MM.1S (cell line): ENCODE measurements at regions not wholly inside any gene's neighbourhood (a gene's known extent, or its start where the extent isn't known, plus 50 kb on each side); places are given as distances from the start of the nearest gene placed in this dataset.

Experiments used
- DNase-seq: peaks from one replicate; pipeline ENCODE4 v3.0.0-alpha.2; 2015
- H2AFZ ChIP-seq: fragments of 300-600 bp; sonication (generic); 2 replicates; pipeline ENCODE4 v1.6.0; 2016; ENCODE audit warnings: antibody characterized with exemption, low read length
- H3F3A ChIP-seq: fragments of 300-600 bp; sonication (generic); 2 replicates; pipeline ENCODE4 v1.6.1; 2016; ENCODE audit warnings: mild to moderate bottlenecking, antibody characterized with exemption, low read length, moderate library complexity, mixed read lengths; ENCODE audit not compliant: insufficient read depth
- H3K27ac ChIP-seq: fragments of 300-600 bp; sonication (generic); 2 replicates; pipeline ENCODE4 v1.5.1; 2016; ENCODE audit warnings: mild to moderate bottlenecking, low read length
- H3K27me3 ChIP-seq: fragments of 300-600 bp; sonication (generic); replicated peaks from 2 replicates; pipeline ENCODE4 v1.6.0; 2016; ENCODE audit warnings: low read length; ENCODE audit not compliant: insufficient read depth
- H3K36me3 ChIP-seq: fragments of 300-600 bp; sonication (generic); replicated peaks from 2 replicates; pipeline ENCODE4 v1.6.1; 2016; ENCODE audit warnings: mild to moderate bottlenecking, low read length, mixed read lengths; ENCODE audit not compliant: insufficient read depth
- H3K4me1 ChIP-seq: fragments of 300-600 bp; sonication (generic); 2 replicates; pipeline ENCODE4 v1.6.1; 2016; ENCODE audit warnings: low read length, mixed read lengths
- H3K4me2 ChIP-seq: fragments of 300-600 bp; sonication (generic); 2 replicates; pipeline ENCODE4 v1.6.0; 2016; ENCODE audit warnings: low read depth, low read length
- H3K4me3 ChIP-seq: fragments of 300-600 bp; sonication (generic); 2 replicates; pipeline ENCODE4 v1.5.1; 2016; ENCODE audit warnings: low read length, mixed read lengths
- H3K79me2 ChIP-seq: fragments of 300-600 bp; sonication (generic); 2 replicates; pipeline ENCODE4 v1.6.1; 2016; ENCODE audit warnings: mixed run types, low read length, mixed read lengths
- H3K9ac ChIP-seq: fragments of 300-600 bp; sonication (generic); 2 replicates; pipeline ENCODE4 v1.6.1; 2016; ENCODE audit warnings: low read length, mixed read lengths
- H3K9me2 ChIP-seq: fragments of 300-600 bp; sonication (generic); replicated peaks from 2 replicates; pipeline ENCODE4 v1.6.1; 2016; ENCODE audit warnings: mild to moderate bottlenecking, low read length, mixed read lengths; ENCODE audit not compliant: insufficient read depth
- H3K9me3 ChIP-seq: fragments of 300-600 bp; sonication (generic); replicated peaks from 2 replicates; pipeline ENCODE4 v1.6.1; 2016; ENCODE audit warnings: mild to moderate bottlenecking, low read length, mixed read lengths; ENCODE audit not compliant: insufficient read depth
- H4K20me1 ChIP-seq: fragments of 300-600 bp; sonication (generic); 2 replicates; pipeline ENCODE4 v1.6.1; 2016; ENCODE audit warnings: mild to moderate bottlenecking, low read length, moderate library complexity, mixed read lengths; ENCODE audit not compliant: insufficient read depth
- EZH2 ChIP-seq: fragments of 300-600 bp; sonication (generic); optimal IDR thresholded peaks from 2 replicates; pipeline ENCODE3; 2017; ENCODE audit warnings: low read depth, mild to moderate bottlenecking, antibody characterized with exemption, low read length, mixed read lengths
- EZH2phosphoT487 ChIP-seq: fragments of 300-600 bp; sonication (generic); IDR thresholded peaks from 2 replicates; pipeline ENCODE4 v1.6.1; 2018; ENCODE audit warnings: antibody characterized with exemption, low read length
- TF ChIP-seq, protein P1 (sequence below): fragments of 300-600 bp; sonication (generic); IDR thresholded peaks from 2 replicates; pipeline ENCODE4 v1.5.1; 2016; ENCODE audit warnings: antibody characterized with exemption, low read length, mixed read lengths

DNA sequence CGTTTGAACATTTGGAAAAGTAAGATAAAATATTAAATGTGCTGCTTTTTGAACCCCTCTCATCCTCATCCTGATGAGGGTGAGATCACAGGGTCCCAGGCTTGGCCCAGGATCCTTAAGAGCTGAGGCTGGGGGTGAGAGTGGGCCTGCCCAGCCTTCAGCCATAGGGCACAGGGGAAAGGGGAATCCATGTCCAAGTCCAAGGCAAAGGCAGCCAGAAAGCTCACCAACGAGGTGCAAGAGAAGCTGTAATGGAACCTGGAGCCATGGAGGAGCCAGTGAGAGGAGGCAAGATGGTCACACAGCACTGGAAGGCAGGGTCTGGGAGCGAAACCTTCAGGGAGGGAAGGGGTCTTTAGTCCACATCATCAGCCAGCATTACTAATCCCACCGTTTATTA lies 191.9 kb downstream of the RRAGC start:
- Histone ChIP-seq H3K36me3 (no peaks in the 10 kb centered on the region), H4K20me1 (no peaks in the 10 kb centered on the region), H3K9me3 (no peaks in the 10 kb centered on the region), H3F3A (no peaks in the 10 kb centered on the region), H3K9me2 (no peaks in the 10 kb centered on the region), H2AFZ (no peak overlapping the region), H3K27me3 (no peaks in the 10 kb centered on the region), H3K4me2 (no peak overlapping the region), H3K27ac (no peak overlapping the region), H3K79me2 (no peaks in the 10 kb centered on the region), H3K4me1 (no peaks in the 10 kb centered on the region), H3K9ac (no peak overlapping the region), H3K4me3 (no peak overlapping the region)
- no peak for DNase-seq
- TF ChIP-seq, protein P1, sequence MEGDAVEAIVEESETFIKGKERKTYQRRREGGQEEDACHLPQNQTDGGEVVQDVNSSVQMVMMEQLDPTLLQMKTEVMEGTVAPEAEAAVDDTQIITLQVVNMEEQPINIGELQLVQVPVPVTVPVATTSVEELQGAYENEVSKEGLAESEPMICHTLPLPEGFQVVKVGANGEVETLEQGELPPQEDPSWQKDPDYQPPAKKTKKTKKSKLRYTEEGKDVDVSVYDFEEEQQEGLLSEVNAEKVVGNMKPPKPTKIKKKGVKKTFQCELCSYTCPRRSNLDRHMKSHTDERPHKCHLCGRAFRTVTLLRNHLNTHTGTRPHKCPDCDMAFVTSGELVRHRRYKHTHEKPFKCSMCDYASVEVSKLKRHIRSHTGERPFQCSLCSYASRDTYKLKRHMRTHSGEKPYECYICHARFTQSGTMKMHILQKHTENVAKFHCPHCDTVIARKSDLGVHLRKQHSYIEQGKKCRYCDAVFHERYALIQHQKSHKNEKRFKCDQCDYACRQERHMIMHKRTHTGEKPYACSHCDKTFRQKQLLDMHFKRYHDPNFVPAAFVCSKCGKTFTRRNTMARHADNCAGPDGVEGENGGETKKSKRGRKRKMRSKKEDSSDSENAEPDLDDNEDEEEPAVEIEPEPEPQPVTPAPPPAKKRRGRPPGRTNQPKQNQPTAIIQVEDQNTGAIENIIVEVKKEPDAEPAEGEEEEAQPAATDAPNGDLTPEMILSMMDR = no peak
- TF ChIP-seq EZH2phosphoT487 (no peak), EZH2 (no peak)

DNA sequence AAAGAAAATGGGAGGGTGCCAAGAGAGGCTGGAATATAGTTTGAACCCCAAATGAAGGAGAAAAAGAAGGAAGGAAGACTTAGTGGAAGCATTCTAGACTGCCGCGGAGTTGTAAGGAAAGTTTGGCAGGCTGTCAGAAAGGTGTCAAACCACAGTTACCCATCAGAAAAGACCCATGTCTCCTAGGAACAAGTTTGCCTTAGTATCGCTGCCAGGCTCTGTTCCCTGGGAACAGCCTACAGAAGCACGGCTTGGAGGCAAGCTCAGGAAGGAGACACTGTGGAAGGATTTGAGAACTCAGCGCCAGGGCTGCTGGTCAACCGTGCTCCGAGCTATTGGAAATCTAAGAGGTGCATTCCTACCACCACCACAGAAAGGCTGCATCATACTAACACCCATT lies 197.4 kb downstream of the RRAGC start:
- no peak for DNase-seq
- no peak overlapping the region for H3K27ac ChIP-seq
- no peak overlapping the region for H3K9ac ChIP-seq
- H3K36me3 ChIP-seq = no peaks in the 10 kb centered on the region
- no peak overlapping the region for H2AFZ ChIP-seq
- no peaks in the 10 kb centered on the region for H3K9me3 ChIP-seq
- no peaks in the 10 kb centered on the region for H4K20me1 ChIP-seq
- no peaks in the 10 kb centered on the region for H3K9me2 ChIP-seq
- H3F3A ChIP-seq = no peaks in the 10 kb centered on the region
- H3K27me3 ChIP-seq = no peaks in the 10 kb centered on the region
- no peaks in the 10 kb centered on the region for H3K79me2 ChIP-seq
- H3K4me2 ChIP-seq = no peak overlapping the region
- TF ChIP-seq EZH2phosphoT487 (no peak), EZH2 (no peak)
- TF ChIP-seq, protein P1 = no peak
- H3K4me3 ChIP-seq = no peak overlapping the region
- no peaks in the 10 kb centered on the region for H3K4me1 ChIP-seq

DNA sequence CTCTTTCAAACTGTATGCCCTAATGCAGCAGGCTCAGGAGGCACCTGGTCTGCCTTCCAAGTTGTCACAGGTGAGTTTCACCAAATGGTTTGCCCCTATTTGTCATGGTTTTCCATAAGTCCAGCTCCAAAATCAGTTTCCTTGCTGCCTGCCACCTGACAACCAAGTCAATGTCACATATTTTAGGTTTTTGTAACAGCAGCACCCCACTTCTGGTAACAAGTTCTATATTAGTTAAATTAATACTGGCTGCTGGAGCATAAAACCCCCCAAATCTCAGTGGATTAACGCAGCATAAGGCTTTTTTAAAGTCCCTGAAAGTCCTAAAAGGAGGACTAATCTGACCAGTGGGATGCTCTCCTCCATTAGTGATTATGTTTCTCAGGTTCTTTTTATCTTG lies 200.7 kb downstream of the RRAGC start:
- Histone ChIP-seq H4K20me1 (no peaks in the 10 kb centered on the region), H2AFZ (no peak overlapping the region), H3K27ac (no peak overlapping the region), H3K4me1 (no peaks in the 10 kb centered on the region), H3K27me3 (no peaks in the 10 kb centered on the region), H3F3A (no peaks in the 10 kb centered on the region), H3K79me2 (no peaks in the 10 kb centered on the region), H3K4me2 (no peak overlapping the region), H3K9me3 (no peaks in the 10 kb centered on the region), H3K36me3 (no peaks in the 10 kb centered on the region), H3K9ac (no peak overlapping the region), H3K9me2 (no peaks in the 10 kb centered on the region), H3K4me3 (no peak overlapping the region)
- DNase-seq = no peak
- TF ChIP-seq EZH2phosphoT487 = no peak

DNA sequence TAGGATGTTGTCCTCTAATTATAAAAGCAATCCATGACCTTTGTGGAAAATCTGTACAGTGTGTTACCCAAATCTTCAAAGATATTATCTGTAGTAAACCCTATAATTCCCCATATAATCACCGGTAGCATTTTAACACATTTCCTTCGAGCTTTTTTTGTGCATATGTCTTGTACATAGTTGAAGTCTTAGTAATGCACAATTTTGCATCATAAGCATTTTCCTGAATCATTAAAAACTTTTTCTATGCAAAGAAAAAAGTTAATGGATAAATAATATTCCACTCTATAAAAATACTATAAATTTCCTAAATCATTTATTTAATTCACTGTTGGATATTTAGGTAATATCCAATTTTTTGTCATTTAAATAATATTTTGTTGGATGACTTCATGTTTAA lies 201.7 kb downstream of the RRAGC start:
- Histone ChIP-seq H3F3A (no peaks in the 10 kb centered on the region), H2AFZ (no peak overlapping the region), H3K36me3 (no peaks in the 10 kb centered on the region), H3K4me2 (no peak overlapping the region), H3K4me3 (no peak overlapping the region), H3K4me1 (no peaks in the 10 kb centered on the region), H3K9me3 (no peaks in the 10 kb centered on the region), H3K9me2 (no peaks in the 10 kb centered on the region), H3K27me3 (no peaks in the 10 kb centered on the region), H4K20me1 (no peaks in the 10 kb centered on the region), H3K79me2 (no peaks in the 10 kb centered on the region), H3K9ac (no peak overlapping the region), H3K27ac (no peak overlapping the region)
- TF ChIP-seq, protein P1 = no peak
- TF ChIP-seq EZH2 (no peak), EZH2phosphoT487 (no peak)
- DNase-seq = no peak
